Stimulated activated CD8-positive, alpha-beta memory T cell treated with anti-CD3 and anti-CD28 coated beads, Interleukin-15, amount 100 ng/mL, for 24 hours (primary cell): ENCODE measurements at regions not wholly inside any gene's neighbourhood (a gene's known extent, or its start where the extent isn't known, plus 50 kb on each side); places are given as distances from the start of the nearest gene placed in this dataset.

Experiments
- DNase-seq: peaks from one replicate; pipeline ENCODE4 v3.0.0-alpha.2; 2020; ENCODE audit warnings: low read depth

- no peak for DNase-seq
Observed at GRCh38 chr2:39514825-39515224, 77.7 kb upstream of the MAP4K3 start.

- DNase-seq = no peak
Observed at GRCh38 chr2:39515273-39515896, 78.3 kb upstream of the MAP4K3 start.

GRCh38 chr2:39515897-39516346 is 78.8 kb upstream of the MAP4K3 start:
- DNase-seq = no peak

GRCh38 chr2:39516347-39517101 is 79.4 kb upstream of the MAP4K3 start:
- no peak for DNase-seq

- no peak for DNase-seq
Observed at GRCh38 chr2:39517102-39517436, 80.0 kb upstream of the MAP4K3 start.

- DNase-seq = no peak
Observed at GRCh38 chr2:39517622-39518021, 80.5 kb upstream of the MAP4K3 start.

GRCh38 chr2:39519886-39520285 is 82.8 kb upstream of the MAP4K3 start:
- DNase-seq = no peak

- DNase-seq = no peak
Observed at GRCh38 chr2:39521876-39522517, 84.9 kb upstream of the MAP4K3 start.

GRCh38 chr2:39522518-39522877 is 85.4 kb upstream of the MAP4K3 start:
- DNase-seq = no peak

- DNase-seq = no peak
Observed at GRCh38 chr2:39523308-39524044, 86.4 kb upstream of the MAP4K3 start.

GRCh38 chr2:39524061-39524460 is 87.0 kb upstream of the MAP4K3 start:
- no peak for DNase-seq

GRCh38 chr2:39524756-39525635 is 87.9 kb upstream of the MAP4K3 start:
- no peak for DNase-seq

- DNase-seq = no peak
Observed at GRCh38 chr2:39525636-39526412, 88.7 kb upstream of the MAP4K3 start.

- DNase-seq = no peak
Observed at GRCh38 chr2:39528701-39529100, 91.6 kb upstream of the MAP4K3 start.

GRCh38 chr2:39529836-39530235 is 92.8 kb upstream of the MAP4K3 start:
- DNase-seq = no peak

GRCh38 chr2:39530411-39530866 is 93.4 kb upstream of the MAP4K3 start:
- DNase-seq = no peak

GRCh38 chr2:39531220-39531777 is 94.2 kb upstream of the MAP4K3 start:
- DNase-seq = no peak

- DNase-seq = no peak
Observed at GRCh38 chr2:39532933-39533332, 95.8 kb upstream of the MAP4K3 start.

GRCh38 chr2:39534095-39534711 is 97.1 kb upstream of the MAP4K3 start:
- DNase-seq = no peak

GRCh38 chr2:39535636-39536185 is 98.6 kb upstream of the MAP4K3 start:
- no peak for DNase-seq
